ENCODE measurements at regions not wholly inside any gene's neighbourhood (a gene's known extent, or its start where the extent isn't known, plus 50 kb on each side); places are given as distances from the start of the nearest gene placed in this dataset.
A peak's percentile ranks its signal among the peaks of the same experiment; 100 is the strongest.

GRCh38 chr5:5658226-5658625 lies 235.7 kb downstream of the ICE1 start:
- H3K4me3 Mint-ChIP-seq (ENCODE audit: unreplicated experiment): no peak overlapping the region
- H3K27ac ChIP-seq (ENCODE audit: low read depth, low read length): no peak overlapping the region
- no peaks in the 10 kb centered on the region for H3K9me3 ChIP-seq (ENCODE audit: insufficient read depth, low read depth, low read length)
- H2AFZ ChIP-seq (ENCODE audit: low read depth, low read length): no peak overlapping the region
- H3K36me3 ChIP-seq (ENCODE audit: insufficient read depth, low read length): no peaks in the 10 kb centered on the region
- no peaks in the 10 kb centered on the region for H3K79me2 ChIP-seq (ENCODE audit: insufficient read depth, low read length)
- no peaks in the 10 kb centered on the region for H3K9me3 Mint-ChIP-seq (ENCODE audit: unreplicated experiment)
- FAIRE-seq (peak; percentile 34), DNase-seq (ENCODE audit: low read depth) (peak; percentile 32)
- TF ChIP-seq CTCF (IDR thresholded peaks at IDR 0.05; ENCODE audit: insufficient read depth, low read depth, low read length): no peak
- TF ChIP-seq EZH2 (IDR thresholded peaks at IDR 0.05; ENCODE audit: insufficient read depth, low read length): no peak
- H3K4me3 ChIP-seq (ENCODE audit: insufficient read depth, low read depth, low read length): no peak overlapping the region
- H4K20me1 ChIP-seq (ENCODE audit: insufficient read depth, low read length): no peaks in the 10 kb centered on the region
- H3K27me3 ChIP-seq (ENCODE audit: insufficient read depth, low read length): no peaks in the 10 kb centered on the region
- H3K4me2 ChIP-seq (ENCODE audit: low read length): peak overlapping the region; percentile 49
- no peak overlapping the region for H3K9ac ChIP-seq (ENCODE audit: low read length)
- peak overlapping the region; percentile 19 for H3K27ac Mint-ChIP-seq (ENCODE audit: unreplicated experiment)
- H3K27me3 Mint-ChIP-seq (ENCODE audit: low read depth, unreplicated experiment): peaks cover 6% of the 10 kb centered on the region
- H3K4me1 ChIP-seq (ENCODE audit: insufficient read depth, low read length): peaks cover 3% of the 10 kb centered on the region
- peaks cover 10% of the 10 kb centered on the region for H3K4me1 Mint-ChIP-seq (ENCODE audit: low read depth, unreplicated experiment)
- no peaks in the 10 kb centered on the region for H3K36me3 Mint-ChIP-seq (ENCODE audit: low read depth, unreplicated experiment)

GRCh38 chr5:5652181-5652580 lies 229.7 kb downstream of the ICE1 start:
- Histone ChIP-seq H4K20me1 (ENCODE audit: insufficient read depth, low read length) (no peaks in the 10 kb centered on the region), H2AFZ (ENCODE audit: low read depth, low read length) (no peak overlapping the region), H3K36me3 (ENCODE audit: insufficient read depth, low read length) (no peaks in the 10 kb centered on the region), H3K9me3 (ENCODE audit: insufficient read depth, low read depth, low read length) (no peaks in the 10 kb centered on the region), H3K9ac (ENCODE audit: low read length) (no peak overlapping the region), H3K4me3 (ENCODE audit: insufficient read depth, low read depth, low read length) (no peak overlapping the region), H3K79me2 (ENCODE audit: insufficient read depth, low read length) (no peaks in the 10 kb centered on the region), H3K27me3 (ENCODE audit: insufficient read depth, low read length) (no peaks in the 10 kb centered on the region), H3K27ac (ENCODE audit: low read depth, low read length) (no peak overlapping the region), H3K4me2 (ENCODE audit: low read length) (no peak overlapping the region), H3K4me1 (ENCODE audit: insufficient read depth, low read length) (no peaks in the 10 kb centered on the region)
- no peak overlapping the region for H3K4me3 Mint-ChIP-seq (ENCODE audit: unreplicated experiment)
- H3K9me3 Mint-ChIP-seq (ENCODE audit: unreplicated experiment): peaks cover 6% of the 10 kb centered on the region
- H3K27me3 Mint-ChIP-seq (ENCODE audit: low read depth, unreplicated experiment): peaks cover 6% of the 10 kb centered on the region
- no peaks in the 10 kb centered on the region for H3K36me3 Mint-ChIP-seq (ENCODE audit: low read depth, unreplicated experiment)
- TF ChIP-seq CTCF (IDR thresholded peaks at IDR 0.05; ENCODE audit: insufficient read depth, low read depth, low read length): no peak
- TF ChIP-seq EZH2 (IDR thresholded peaks at IDR 0.05; ENCODE audit: insufficient read depth, low read length): no peak
- FAIRE-seq (no peak), DNase-seq (ENCODE audit: low read depth) (no peak)
- no peak overlapping the region for H3K27ac Mint-ChIP-seq (ENCODE audit: unreplicated experiment)
- H3K4me1 Mint-ChIP-seq (ENCODE audit: low read depth, unreplicated experiment): peaks cover 9% of the 10 kb centered on the region

- Histone ChIP-seq H3K36me3 (ENCODE audit: insufficient read depth, low read length) (no peaks in the 10 kb centered on the region), H3K9ac (ENCODE audit: low read length) (no peak overlapping the region), H3K79me2 (ENCODE audit: insufficient read depth, low read length) (no peaks in the 10 kb centered on the region), H2AFZ (ENCODE audit: low read depth, low read length) (no peak overlapping the region), H3K4me1 (ENCODE audit: insufficient read depth, low read length) (no peaks in the 10 kb centered on the region), H3K9me3 (ENCODE audit: insufficient read depth, low read depth, low read length) (no peaks in the 10 kb centered on the region), H3K4me3 (ENCODE audit: insufficient read depth, low read depth, low read length) (no peak overlapping the region), H3K27me3 (ENCODE audit: insufficient read depth, low read length) (no peaks in the 10 kb centered on the region), H3K4me2 (ENCODE audit: low read length) (no peak overlapping the region), H4K20me1 (ENCODE audit: insufficient read depth, low read length) (no peaks in the 10 kb centered on the region), H3K27ac (ENCODE audit: low read depth, low read length) (no peak overlapping the region)
- Mint-ChIP-seq H3K27ac (ENCODE audit: unreplicated experiment) (peak overlapping the region; percentile 13), H3K36me3 (ENCODE audit: low read depth, unreplicated experiment) (no peaks in the 10 kb centered on the region), H3K4me1 (ENCODE audit: low read depth, unreplicated experiment) (peaks cover 9% of the 10 kb centered on the region), H3K27me3 (ENCODE audit: low read depth, unreplicated experiment) (peaks cover under 1% of the 10 kb centered on the region), H3K4me3 (ENCODE audit: unreplicated experiment) (no peak overlapping the region), H3K9me3 (ENCODE audit: unreplicated experiment) (peaks cover 6% of the 10 kb centered on the region)
- FAIRE-seq (no peak), DNase-seq (ENCODE audit: low read depth) (no peak)
- no peak for TF ChIP-seq CTCF (IDR thresholded peaks at IDR 0.05; ENCODE audit: insufficient read depth, low read depth, low read length)
- TF ChIP-seq EZH2 (IDR thresholded peaks at IDR 0.05; ENCODE audit: insufficient read depth, low read length): no peak
Observed at GRCh38 chr5:5650949-5651348, 228.5 kb downstream of the ICE1 start.
